Coronary artery (tissue), 2 donors: ENCODE measurements at regions not wholly inside any gene's neighbourhood (a gene's known extent, or its start where the extent isn't known, plus 50 kb on each side); places are given as distances from the start of the nearest gene placed in this dataset.

Experiments
- DNase-seq: peaks from one replicate; pipeline ENCODE4 v3.0.0-alpha.2; 2017; ENCODE audit warnings: low spot score
- H3K27ac ChIP-seq, 2 donors: fragments of 200-600 bp; sonication (generic); one replicate each; pipeline ENCODE4 v1.5.1; 2016 to 2019
- H3K4me3 ChIP-seq: fragments of 200-600 bp; sonication (generic); 2 replicates; pipeline ENCODE4 v1.5.1; 2016; ENCODE audit warnings: mild to moderate bottlenecking, moderate library complexity
- CTCF ChIP-seq: fragments of 200-600 bp; sonication (generic); IDR thresholded peaks from one replicate; pipeline ENCODE4 v1.5.1; 2019; ENCODE audit warnings: antibody characterized with exemption

- DNase-seq = no peak
- TF ChIP-seq CTCF = no peak
- H3K27ac ChIP-seq = no peak overlapping the region
- no peak overlapping the region for H3K4me3 ChIP-seq
Measured at GRCh38 chr6:4323322-4323721, 187.9 kb upstream of the ECI2 start.

GRCh38 chr6:4322846-4323309 is 187.5 kb upstream of the ECI2 start:
- H3K4me3 ChIP-seq = no peak overlapping the region
- H3K27ac ChIP-seq = no peak overlapping the region
- TF ChIP-seq CTCF = no peak
- no peak for DNase-seq

GRCh38 chr6:4322134-4322845 is 186.9 kb upstream of the ECI2 start:
- Histone ChIP-seq H3K4me3 (no peak overlapping the region), H3K27ac (no peak overlapping the region)
- no peak for TF ChIP-seq CTCF
- no peak for DNase-seq

- no peak for DNase-seq
- no peak overlapping the region for H3K4me3 ChIP-seq
- no peak for TF ChIP-seq CTCF
- H3K27ac ChIP-seq = peak overlapping the region in 1 of 2 donors; percentile 34
Measured at GRCh38 chr6:4320860-4321259, 185.5 kb upstream of the ECI2 start.

GRCh38 chr6:4319981-4320683 is 184.8 kb upstream of the ECI2 start:
- no peak for TF ChIP-seq CTCF
- Histone ChIP-seq H3K27ac (peak overlapping the region in 1 of 2 donors; percentile 34), H3K4me3 (no peak overlapping the region)
- no peak for DNase-seq

GRCh38 chr6:4318321-4318720 is 182.9 kb upstream of the ECI2 start:
- TF ChIP-seq CTCF = no peak
- Histone ChIP-seq H3K4me3 (no peak overlapping the region), H3K27ac (no peak overlapping the region)
- no peak for DNase-seq

- Histone ChIP-seq H3K4me3 (no peak overlapping the region), H3K27ac (peak overlapping the region; percentile 27 to 76)
- DNase-seq = no peak
- TF ChIP-seq CTCF = no peak
Measured at GRCh38 chr6:4316867-4317400, 181.6 kb upstream of the ECI2 start.
